Gastroesophageal sphincter (tissue), 3 donors: ENCODE measurements at regions not wholly inside any gene's neighbourhood (a gene's known extent, or its start where the extent isn't known, plus 50 kb on each side); places are given as distances from the start of the nearest gene placed in this dataset.

Experiments used
- CTCF ChIP-seq, 4 experiments: fragments of 200-600 bp in 2 of 4; fragments of 450-650 bp in 2 of 4; sonication (generic) in 1 of 4; IDR thresholded peaks; one replicate each; pipeline ENCODE4 v1.5.1; 2017 to 2019; ENCODE audit warnings: antibody characterized with exemption in 4 of 4, mild to moderate bottlenecking in 2 of 4, moderate library complexity in 2 of 4
- EP300 ChIP-seq: sonication (generic); formaldehyde crosslinking; IDR thresholded peaks from one replicate; pipeline ENCODE4 v1.6.1; 2017; ENCODE audit warnings: antibody characterized with exemption, mild to moderate bottlenecking
- POLR2A ChIP-seq, 2 donors: fragments of 450-650 bp; IDR thresholded peaks; one replicate each; pipeline ENCODE4 v1.6.1; 2017; ENCODE audit warnings: antibody characterized with exemption in 2 of 2, mild to moderate bottlenecking in 2 of 2, moderate library complexity in 1 of 2
- POLR2AphosphoS5 ChIP-seq: sonication (generic); formaldehyde crosslinking; IDR thresholded peaks from one replicate; pipeline ENCODE4 v1.6.1; 2017; ENCODE audit warnings: antibody characterized with exemption

GRCh38 chr12:77299910-77300669, 234.7 kb upstream of the E2F7 start:
- TF ChIP-seq POLR2A (IDR thresholded peaks at IDR 0.05) = no peak
- TF ChIP-seq POLR2AphosphoS5 = no peak
- no peak for TF ChIP-seq CTCF (IDR thresholded peaks at IDR 0.05)
- no peak for TF ChIP-seq EP300
